ENCODE measurements at regions not wholly inside any gene's neighbourhood (a gene's known extent, or its start where the extent isn't known, plus 50 kb on each side); places are given as distances from the start of the nearest gene placed in this dataset.

DNA sequence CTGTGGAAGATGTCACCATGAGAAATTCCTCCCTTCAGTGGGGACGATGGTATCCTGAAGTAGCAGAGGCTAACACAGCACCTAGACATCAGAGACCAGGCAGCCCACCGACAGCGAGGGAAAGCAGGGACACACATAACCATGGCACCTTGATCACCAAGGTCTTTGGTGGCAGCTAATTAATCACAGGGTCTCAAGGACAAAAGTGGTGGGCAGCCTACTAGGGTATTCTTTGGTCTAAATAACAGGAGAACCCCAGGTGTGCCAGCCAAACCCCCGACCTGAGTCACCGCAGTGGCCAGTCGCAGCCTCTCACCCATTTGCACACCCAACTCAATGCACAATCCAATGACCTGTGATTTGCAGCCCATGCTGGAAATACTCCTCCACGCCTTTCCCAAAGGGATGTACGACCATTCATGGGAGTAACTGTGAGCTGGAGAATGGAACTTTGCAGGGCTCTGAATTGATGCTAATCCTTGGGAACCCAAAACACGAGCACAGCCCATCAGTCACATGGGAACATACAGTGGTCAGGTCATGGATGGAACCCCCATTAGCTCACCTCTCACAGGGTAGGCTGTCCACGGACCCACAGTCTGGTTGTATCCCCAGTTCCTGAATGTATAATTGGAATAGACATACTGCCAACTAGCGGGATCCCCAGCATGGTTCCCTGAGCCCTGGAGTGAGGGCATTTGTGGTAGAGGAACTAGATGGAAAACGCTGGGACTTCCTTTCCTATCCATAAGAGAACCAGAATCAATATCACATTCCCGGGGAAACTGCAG lies 58.7 kb upstream of the C14orf180 start:
- no peak for DNase-seq

DNA sequence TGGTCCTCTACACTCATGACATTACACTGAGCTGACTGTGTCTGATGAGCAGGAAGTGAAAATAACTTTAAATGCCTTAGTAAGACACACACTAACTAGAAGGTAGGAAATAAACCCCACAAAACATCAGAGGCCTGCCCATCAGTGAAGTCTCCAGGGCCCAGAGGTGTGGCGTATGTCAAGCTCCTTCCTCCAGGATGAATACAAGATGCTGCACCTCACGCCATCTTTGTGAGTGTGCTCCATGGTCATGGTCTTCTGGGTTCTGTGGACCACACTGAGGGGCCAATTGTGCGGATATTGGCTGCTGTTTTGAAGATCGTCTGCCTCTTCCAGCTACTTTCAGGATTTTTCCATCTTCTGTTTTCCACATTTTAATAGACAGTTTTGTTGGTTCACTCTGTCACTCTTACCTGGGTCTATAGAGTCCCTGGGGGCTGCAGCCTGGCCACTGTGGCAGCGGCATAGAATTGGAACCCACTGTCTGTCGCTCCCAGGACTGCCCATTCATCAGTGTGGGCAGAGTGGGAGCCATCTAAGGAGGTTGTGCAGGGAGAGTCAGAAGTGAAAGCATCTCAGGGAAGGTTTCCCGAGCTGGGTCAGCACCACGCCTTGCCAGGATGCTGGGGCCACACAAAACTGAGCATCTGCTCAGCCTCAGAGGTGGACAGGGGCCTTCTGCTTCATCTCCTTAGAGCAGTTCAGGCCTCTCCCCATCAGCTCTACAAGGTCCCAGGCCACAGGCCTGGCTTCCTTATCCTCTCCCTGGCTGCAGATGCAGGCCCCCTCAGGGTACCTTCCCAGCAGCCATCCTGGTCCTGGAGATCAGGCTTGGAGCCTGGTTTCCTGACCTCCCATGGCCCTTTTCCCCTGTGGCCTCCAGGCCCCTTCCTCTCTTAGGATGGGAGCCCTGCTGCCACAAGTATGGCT lies 57.5 kb upstream of the C14orf180 start:
- DNase-seq = no peak

DNA sequence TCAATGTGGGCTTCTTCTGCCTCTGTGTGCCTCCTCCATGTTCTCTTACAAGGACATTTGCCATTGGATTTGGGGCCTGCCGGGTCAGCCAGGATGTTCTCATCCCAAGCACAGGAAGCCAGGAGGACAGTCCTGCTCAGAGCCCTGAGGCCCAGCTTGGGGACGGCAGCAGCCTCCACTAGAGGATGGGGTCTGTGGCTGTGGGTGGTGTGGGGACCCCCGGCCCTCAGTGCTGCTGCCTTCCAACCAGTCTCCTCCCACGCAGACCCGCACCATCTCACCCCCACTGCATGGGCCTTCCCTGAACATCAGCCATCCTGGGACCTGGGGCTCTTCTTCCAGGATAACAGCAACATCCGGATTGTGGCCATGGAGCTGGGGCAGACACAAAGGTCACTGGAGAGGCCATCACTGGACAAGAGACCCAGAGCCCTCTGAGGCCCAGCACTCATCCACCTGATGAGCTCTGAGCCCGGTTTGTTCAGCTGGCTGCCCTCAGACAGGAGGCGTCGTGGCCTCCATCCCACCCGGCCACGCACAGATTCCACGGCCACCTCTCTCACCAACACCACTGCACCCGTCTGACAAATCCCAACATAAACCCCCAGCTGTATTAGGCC lies 56.5 kb upstream of the C14orf180 start:
- no peak for DNase-seq

DNA sequence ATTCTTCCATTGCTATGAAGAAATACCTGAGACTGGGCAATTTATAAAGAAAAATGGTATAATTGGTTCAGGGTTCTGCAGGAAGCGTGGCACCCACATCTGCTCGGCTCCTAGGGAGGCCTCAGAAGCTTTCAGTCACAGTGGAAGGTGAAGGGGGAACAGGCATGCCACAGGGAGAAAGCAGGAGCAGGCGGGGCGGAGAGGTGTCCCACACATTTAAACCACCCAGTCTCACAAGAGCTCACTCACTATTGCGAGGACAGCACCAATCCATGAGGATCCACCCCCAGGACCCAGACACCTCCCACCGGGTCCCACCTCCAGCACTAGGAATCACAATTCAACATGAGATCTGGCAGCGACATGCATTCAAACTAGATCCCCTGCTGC lies 56.0 kb upstream of the C14orf180 start:
- DNase-seq = no peak

DNA sequence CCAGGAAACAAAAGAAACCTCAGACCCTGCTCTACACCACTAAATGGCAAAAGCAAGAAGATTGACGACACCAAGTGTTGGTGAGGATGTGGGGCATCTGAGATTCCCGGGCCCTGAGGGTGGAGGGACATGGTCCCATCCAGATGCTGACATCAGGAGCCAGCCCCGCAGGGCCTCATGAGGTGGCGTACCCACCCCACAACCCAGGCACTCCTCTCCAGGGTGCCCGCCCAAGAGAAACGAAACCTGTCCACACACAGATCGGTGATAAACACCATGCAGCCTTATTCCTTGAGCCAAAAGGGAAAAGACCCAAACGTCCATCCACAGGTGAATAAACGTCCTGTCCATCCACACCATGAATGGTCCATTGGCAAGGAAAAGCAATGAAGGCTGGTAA lies 54.8 kb upstream of the C14orf180 start:
- DNase-seq = no peak

DNA sequence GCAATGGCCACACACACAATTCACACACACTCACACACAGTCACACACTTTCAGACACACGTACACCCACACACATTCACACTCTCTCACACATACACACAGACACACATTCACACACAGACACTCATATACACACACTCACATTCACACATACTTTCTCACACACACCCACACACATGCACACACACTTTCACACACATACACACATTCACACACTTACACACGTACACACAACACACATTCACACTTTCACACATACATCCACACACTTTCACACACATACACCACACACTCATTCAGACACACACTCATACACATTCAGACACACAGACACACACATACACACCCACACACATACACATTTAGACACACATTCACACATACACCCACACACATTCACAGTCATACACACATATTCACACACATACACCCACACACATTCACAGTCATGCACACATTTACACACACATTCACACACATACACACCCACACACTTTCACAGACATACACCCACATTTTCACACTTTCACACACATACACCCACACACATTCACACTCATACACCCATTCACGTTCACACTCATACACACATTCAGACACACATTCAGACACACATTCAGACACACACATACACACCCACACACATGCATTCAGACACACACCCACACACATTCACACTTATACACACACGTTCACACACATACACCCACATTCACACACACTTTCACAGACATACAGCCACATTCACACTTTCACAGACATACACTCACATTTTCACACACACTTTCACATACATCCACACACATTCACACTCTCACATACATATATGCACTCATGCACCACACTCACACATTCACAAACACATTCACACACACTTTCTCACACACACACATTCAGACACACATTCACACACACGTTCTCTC lies 52.6 kb upstream of the C14orf180 start:
- DNase-seq = no peak

DNA sequence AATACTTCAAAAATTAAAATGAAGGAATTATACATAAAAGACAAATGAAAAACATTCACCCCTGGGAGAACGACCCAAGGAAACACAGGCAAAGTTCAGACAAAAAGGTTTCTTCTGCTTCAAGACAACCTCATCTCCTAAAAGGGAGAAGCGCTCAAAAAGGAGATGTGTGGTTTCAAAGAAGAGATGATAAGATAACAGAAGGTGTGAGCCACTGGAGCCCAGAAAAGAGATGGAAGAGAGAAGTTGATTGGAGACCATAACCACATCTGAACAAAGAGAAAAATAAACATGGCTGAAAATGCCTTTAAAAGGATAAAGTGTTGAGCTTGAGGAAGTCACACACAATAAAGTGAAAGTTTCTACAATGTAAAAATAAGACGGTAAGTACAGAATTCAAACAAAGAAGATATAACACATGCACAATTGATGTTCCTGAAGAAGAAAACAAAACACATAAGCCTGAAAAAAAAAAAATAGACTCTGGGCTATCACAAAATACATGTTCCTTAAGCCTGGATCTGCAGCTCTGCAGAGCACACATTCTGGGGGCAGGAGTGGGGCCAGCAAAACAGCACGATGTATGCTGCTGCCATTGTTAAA lies 51.6 kb upstream of the C14orf180 start:
- no peak for DNase-seq

DNA sequence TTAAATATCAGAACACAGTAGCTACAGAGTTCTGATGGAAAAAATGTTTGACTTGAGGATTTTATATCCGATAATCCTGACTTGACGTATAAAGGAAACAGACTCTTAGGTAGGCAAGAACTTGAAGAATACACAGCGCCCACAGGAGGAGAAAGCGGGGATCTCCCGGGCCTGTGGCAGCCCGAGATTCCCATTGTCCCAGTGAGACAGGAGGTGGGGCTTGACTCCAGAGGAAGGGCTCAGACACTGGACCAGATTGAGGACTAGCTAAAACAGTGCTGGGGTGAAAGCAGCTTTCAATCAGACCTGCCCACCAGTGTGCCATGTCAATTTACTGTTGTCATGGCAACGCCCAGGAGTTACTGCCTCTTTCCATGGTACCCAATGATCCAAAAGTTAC lies 51.1 kb upstream of the C14orf180 start:
- no peak for DNase-seq
